A549 (cell line): ENCODE measurements at regions not wholly inside any gene's neighbourhood (a gene's known extent, or its start where the extent isn't known, plus 50 kb on each side); places are given as distances from the start of the nearest gene placed in this dataset.

ENCODE experiments used
- ATAC-seq, 2 experiments: fragments of 200-7000 bp in 1 of 2; fragments of >200 bp in 1 of 2; cut with Nextera tagmentation in 1 of 2; cut with Tn5 transposase in 1 of 2; 3 replicates each; pipeline versions ENCODE4 v1.8.0 to v1.9.1; 2018 to 2020; ENCODE audit warnings: mild to moderate bottlenecking in 1 of 2, moderate library complexity in 1 of 2
- CTCF ChIA-PET: fragments of 300-600 bp; sonication (Branson Sonifier 250); formaldehyde crosslinking; extraction: SDS; loops from one replicate; lab custom pipeline; 2021; ENCODE audit warnings: antibody characterized with exemption, inconsistent platforms; lab: Yijun Ruan, JAX
- POLR2A ChIA-PET: fragments of 350-600 bp; formaldehyde crosslinking; extraction: SDS; loops from one replicate; lab custom pipeline; 2021; ENCODE audit warnings: antibody characterized with exemption, inconsistent platforms; lab: Yijun Ruan, JAX
- DNase-seq, 2 experiments: peaks; one replicate each; pipeline versions ENCODE4 v3.0.0 to v3.0.0-alpha.2; 2011 to 2016; ENCODE audit warnings: low read depth in 1 of 2, low spot score in 1 of 2
- FAIRE-seq: peaks from 2 replicates; lab custom pipeline; 2011; peaks lifted over from hg19 to GRCh38; lab: Jason Lieb, UNC
- H3K27ac ChIP-seq, 2 experiments: fragments of >200 bp; sonication (Bioruptor Twin); formaldehyde crosslinking; 3 replicates each; pipeline ENCODE4 v1.5.1; 2016 to 2017
- H3K4me1 ChIP-seq: fragments of >200 bp; sonication (Bioruptor Twin); formaldehyde crosslinking; 3 replicates; pipeline ENCODE4 v1.6.1; 2016
- H3K4me2 ChIP-seq: fragments of >200 bp; sonication (Bioruptor Twin); formaldehyde crosslinking; 3 replicates; pipeline ENCODE4 v1.6.1; 2016
- H3K4me3 ChIP-seq: fragments of >200 bp; sonication (Bioruptor Twin); formaldehyde crosslinking; 3 replicates; pipeline ENCODE4 v1.5.1; 2016
- H3K9me3 ChIP-seq: fragments of >200 bp; sonication (Bioruptor Twin); formaldehyde crosslinking; 3 replicates; pipeline ENCODE4 v1.6.1; 2016
- BCL3 ChIP-seq: fragments of >200 bp; sonication (Bioruptor Twin); formaldehyde crosslinking; IDR thresholded peaks from 3 replicates; pipeline ENCODE4 v1.6.1; 2016
- BHLHE40 ChIP-seq: IDR thresholded peaks from 2 replicates; pipeline ENCODE4 v1.6.1; 2012; ENCODE audit warnings: low read depth, low read length, inconsistent platforms
- CTCF ChIP-seq: fragments of >200 bp; sonication (Bioruptor Twin); formaldehyde crosslinking; IDR thresholded peaks from 3 replicates; pipeline ENCODE4 v1.5.1; 2016
- EHMT2 ChIP-seq: fragments of 200-600 bp; sonication (generic); IDR thresholded peaks from 2 replicates; pipeline ENCODE4 v1.6.1; 2016; ENCODE audit warnings: antibody characterized with exemption, low read depth, mild to moderate bottlenecking, moderate library complexity
- FOSL2 ChIP-seq, 2 experiments: fragments of 450-650 bp in 1 of 2; fragments of >200 bp in 1 of 2; sonication (Bioruptor Twin) in 1 of 2; formaldehyde crosslinking; IDR thresholded peaks; 2 replicates each; pipeline versions ENCODE4 v1.5.0 to v1.6.1; 2016 to 2020; ENCODE audit warnings: mild to moderate bottlenecking in 1 of 2, moderate library complexity in 1 of 2
- KDM1A ChIP-seq: fragments of 200-600 bp; sonication (generic); IDR thresholded peaks from 2 replicates; pipeline ENCODE4 v1.6.1; 2016; ENCODE audit warnings: low read depth, mild to moderate bottlenecking
- MAFK ChIP-seq: fragments of 450-650 bp; IDR thresholded peaks from 2 replicates; pipeline ENCODE4 v1.6.1; 2014; ENCODE audit not compliant: partially characterized antibody
- NPAS2 ChIP-seq: fragments of 250-450 bp; sonication (Bioruptor Pico); IDR thresholded peaks from 2 replicates; pipeline ENCODE4 v1.8.0; 2022; ENCODE audit warnings: mild to moderate bottlenecking, moderate library complexity, borderline replicate concordance
- PBX3 ChIP-seq: IDR thresholded peaks from 2 replicates; pipeline ENCODE4 v1.6.1; 2012
- POLR2A ChIP-seq: IDR thresholded peaks from 2 replicates; pipeline ENCODE4 v1.6.1; 2012; ENCODE audit warnings: mild to moderate bottlenecking, low read length
- POLR2AphosphoS2 ChIP-seq: conservative IDR thresholded peaks from 2 replicates; pipeline ENCODE4 v1.6.1; 2012; ENCODE audit warnings: low read length, improper control_type of control experiment, inconsistent platforms
- RAD21 ChIP-seq, 2 experiments: fragments of >200 bp in 1 of 2; sonication (Bioruptor Twin) in 1 of 2; formaldehyde crosslinking in 1 of 2; IDR thresholded peaks in 1 of 2; conservative IDR thresholded peaks in 1 of 2; 2 replicates in 1 of 2; 3 replicates in 1 of 2; pipeline ENCODE4 v1.6.1; 2012 to 2018; ENCODE audit warnings: inconsistent platforms in 1 of 2
- RCOR1 ChIP-seq: fragments of 150-350 bp; IDR thresholded peaks from 2 replicates; pipeline ENCODE4 v1.6.1; 2014; ENCODE audit warnings: antibody characterized with exemption, low read length, low read depth
- ZC3H11A ChIP-seq: fragments of 450-650 bp; IDR thresholded peaks from 2 replicates; pipeline ENCODE4 v1.6.1; 2014; ENCODE audit warnings: antibody characterized with exemption, mild to moderate bottlenecking
- ZNF302 ChIP-seq: fragments of 250-450 bp; sonication (Bioruptor Pico); IDR thresholded peaks from 2 replicates; pipeline ENCODE4 v1.9.0; 2021; ENCODE audit warnings: inconsistent platforms, mild to moderate bottlenecking, moderate library complexity
- WGBS: methylation state at CpG from one replicate; pipeline ENCODE4 v1.1.6; 2017; ENCODE audit errors: missing lambda C conversion rate; 5-methylcytosine and 5-hydroxymethylcytosine counted together
- TF ChIP-seq, protein P1 (sequence below): fragments of >200 bp; sonication (Bioruptor Twin); formaldehyde crosslinking; IDR thresholded peaks from 2 replicates; pipeline ENCODE4 v1.6.1; 2016
- TF ChIP-seq, protein P2 (sequence below): fragments of 450-650 bp; IDR thresholded peaks from 2 replicates; pipeline ENCODE4 v1.6.1; 2014; ENCODE audit warnings: antibody characterized with exemption

DNA sequence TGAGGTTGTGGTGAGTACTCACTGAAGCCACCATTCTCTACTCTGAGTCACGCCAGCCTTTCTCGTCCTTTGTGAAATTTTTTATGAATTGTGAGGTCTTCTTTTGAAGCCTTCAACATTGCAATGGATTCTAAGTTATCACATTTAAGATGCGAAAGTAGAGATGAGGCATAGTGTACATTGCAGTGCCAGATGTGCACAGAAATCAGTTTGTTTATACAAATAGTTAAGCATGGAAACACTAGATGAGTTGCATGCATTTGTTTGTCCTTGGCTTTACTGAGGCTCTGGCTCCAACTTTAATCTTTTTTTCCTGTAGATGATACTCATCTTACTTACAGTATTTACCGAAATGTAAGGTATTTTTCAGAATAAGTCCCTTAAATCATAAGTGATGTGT lies 453.7 kb upstream of the RIOK2 start:
- no peak for ATAC-seq

GRCh38 chr5:97641081-97641480 lies 458.0 kb upstream of the RIOK2 start:
- no peaks in the 10 kb centered on the region for H3K4me1 ChIP-seq
- CTCF ChIA-PET: no interaction called here
- no peak for TF ChIP-seq NPAS2 (CRISPR knock-in tag)
- TF ChIP-seq EHMT2: no peak
- TF ChIP-seq, protein P1, sequence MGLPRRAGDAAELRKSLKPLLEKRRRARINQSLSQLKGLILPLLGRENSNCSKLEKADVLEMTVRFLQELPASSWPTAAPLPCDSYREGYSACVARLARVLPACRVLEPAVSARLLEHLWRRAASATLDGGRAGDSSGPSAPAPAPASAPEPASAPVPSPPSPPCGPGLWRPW: no peak
- TF ChIP-seq PBX3: no peak
- no peak for TF ChIP-seq FOSL2 (IDR thresholded peaks at IDR 0.05)
- TF ChIP-seq FOSL2 (CRISPR knock-in tag; IDR thresholded peaks at IDR 0.05): no peak
- TF ChIP-seq RCOR1: no peak
- no peak for TF ChIP-seq RAD21 (conservative IDR thresholded peaks at IDR 0.05 in 1 of 2, IDR thresholded peaks at IDR 0.05 in 1 of 2)
- no peak for TF ChIP-seq BCL3
- TF ChIP-seq ZC3H11A: no peak
- TF ChIP-seq, protein P2, sequence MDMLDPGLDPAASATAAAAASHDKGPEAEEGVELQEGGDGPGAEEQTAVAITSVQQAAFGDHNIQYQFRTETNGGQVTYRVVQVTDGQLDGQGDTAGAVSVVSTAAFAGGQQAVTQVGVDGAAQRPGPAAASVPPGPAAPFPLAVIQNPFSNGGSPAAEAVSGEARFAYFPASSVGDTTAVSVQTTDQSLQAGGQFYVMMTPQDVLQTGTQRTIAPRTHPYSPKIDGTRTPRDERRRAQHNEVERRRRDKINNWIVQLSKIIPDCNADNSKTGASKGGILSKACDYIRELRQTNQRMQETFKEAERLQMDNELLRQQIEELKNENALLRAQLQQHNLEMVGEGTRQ: no peak
- H3K27ac ChIP-seq: no peak overlapping the region
- 0% methylated on average over 1 of the region's 1 CpG for WGBS
- POLR2A ChIA-PET: no interaction called here
- H3K4me3 ChIP-seq: no peak overlapping the region
- FAIRE-seq: no peak
- no peak for DNase-seq
- no peak overlapping the region for H3K4me2 ChIP-seq
- ATAC-seq: no peak
- no peaks in the 10 kb centered on the region for H3K9me3 ChIP-seq

More for the DNA sequence above, 453.7 kb upstream of the RIOK2 start:
- FAIRE-seq: no peak
- H3K4me2 ChIP-seq: no peak overlapping the region
- POLR2A ChIA-PET: no interaction called here
- DNase-seq: no peak
- 5% methylated on average over 4 of the region's 4 CpGs for WGBS
- H3K27ac ChIP-seq: no peak overlapping the region
- no peak overlapping the region for H3K4me3 ChIP-seq
- no peak for TF ChIP-seq POLR2AphosphoS2
- CTCF ChIA-PET: no interaction called here
- H3K4me1 ChIP-seq: no peaks in the 10 kb centered on the region
- H3K9me3 ChIP-seq: no peaks in the 10 kb centered on the region

DNA sequence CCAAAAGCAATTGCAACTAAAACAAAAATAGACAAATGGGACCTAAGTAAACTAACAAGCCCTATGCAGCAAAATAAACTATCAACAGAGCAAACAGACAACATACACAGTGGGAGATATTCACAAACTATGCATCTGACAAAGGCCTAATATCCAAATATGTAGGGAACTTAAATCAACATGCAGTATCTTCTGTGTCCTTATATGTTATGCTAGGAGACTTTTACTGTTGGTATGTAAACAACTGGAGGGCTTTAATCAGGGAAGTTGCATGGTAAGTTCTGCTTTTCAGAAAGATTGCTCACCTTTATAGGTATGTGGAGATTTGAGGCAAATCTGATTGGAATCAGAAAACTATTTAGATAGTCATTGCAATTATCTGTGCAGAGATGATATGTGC lies 461.2 kb upstream of the RIOK2 start:
- FAIRE-seq (no peak), DNase-seq (no peak), ATAC-seq (no peak)
- Histone ChIP-seq H3K4me1 (no peaks in the 10 kb centered on the region), H3K4me2 (no peak overlapping the region), H3K27ac (no peak overlapping the region), H3K4me3 (no peak overlapping the region), H3K9me3 (no peaks in the 10 kb centered on the region)
- CTCF ChIA-PET: no interaction called here
- TF ChIP-seq KDM1A (no peak), ZNF302 (CRISPR knock-in tag) (no peak), MAFK (no peak), CTCF (no peak), BHLHE40 (no peak), FOSL2 (IDR thresholded peaks at IDR 0.05) (no peak), FOSL2 (CRISPR knock-in tag; IDR thresholded peaks at IDR 0.05) (no peak), POLR2A (no peak)
- TF ChIP-seq, protein P2: no peak
- TF ChIP-seq, protein P1: no peak
- POLR2A ChIA-PET: no interaction called here
